ENCODE measurements at regions not wholly inside any gene's neighbourhood (a gene's known extent, or its start where the extent isn't known, plus 50 kb on each side); places are given as distances from the start of the nearest gene placed in this dataset.

DNA sequence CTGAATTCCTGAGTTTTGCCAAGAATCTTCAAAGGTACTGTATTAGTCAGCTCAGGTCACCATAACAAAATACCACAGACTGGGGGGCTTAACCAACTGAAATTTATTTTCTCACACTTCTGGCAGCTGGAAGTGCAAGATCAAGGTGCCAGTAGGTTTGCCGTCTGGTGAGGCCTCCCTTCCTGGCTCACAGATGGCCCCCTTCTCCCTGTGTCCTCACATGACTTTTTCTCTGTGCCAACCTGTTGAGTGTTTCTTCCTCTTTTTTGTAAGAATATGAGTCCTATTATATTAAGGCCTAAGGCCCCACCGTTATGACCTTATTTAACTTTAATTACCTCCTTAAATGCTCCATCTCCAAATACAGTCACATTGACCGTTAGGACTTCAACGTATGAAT, 156.1 kb upstream of the KIF2A start:
- Histone ChIP-seq H3K4me3 (no peak overlapping the region), H3K9me3 (no peaks in the 10 kb centered on the region), H3K27ac (no peak overlapping the region), H3K27me3 (no peaks in the 10 kb centered on the region), H3K36me3 (replicated peaks in 1 of 2; ENCODE audit: insufficient read depth in 1 of 2, low read depth in 2 of 2) (no peaks in the 10 kb centered on the region), H3K4me1 (peaks cover under 1% of the 10 kb centered on the region)
- DNase-seq: no peak
- intact Hi-C loops (cut with DNase I): no loop called here
- no peak for ATAC-seq
- TF ChIP-seq, protein P1, sequence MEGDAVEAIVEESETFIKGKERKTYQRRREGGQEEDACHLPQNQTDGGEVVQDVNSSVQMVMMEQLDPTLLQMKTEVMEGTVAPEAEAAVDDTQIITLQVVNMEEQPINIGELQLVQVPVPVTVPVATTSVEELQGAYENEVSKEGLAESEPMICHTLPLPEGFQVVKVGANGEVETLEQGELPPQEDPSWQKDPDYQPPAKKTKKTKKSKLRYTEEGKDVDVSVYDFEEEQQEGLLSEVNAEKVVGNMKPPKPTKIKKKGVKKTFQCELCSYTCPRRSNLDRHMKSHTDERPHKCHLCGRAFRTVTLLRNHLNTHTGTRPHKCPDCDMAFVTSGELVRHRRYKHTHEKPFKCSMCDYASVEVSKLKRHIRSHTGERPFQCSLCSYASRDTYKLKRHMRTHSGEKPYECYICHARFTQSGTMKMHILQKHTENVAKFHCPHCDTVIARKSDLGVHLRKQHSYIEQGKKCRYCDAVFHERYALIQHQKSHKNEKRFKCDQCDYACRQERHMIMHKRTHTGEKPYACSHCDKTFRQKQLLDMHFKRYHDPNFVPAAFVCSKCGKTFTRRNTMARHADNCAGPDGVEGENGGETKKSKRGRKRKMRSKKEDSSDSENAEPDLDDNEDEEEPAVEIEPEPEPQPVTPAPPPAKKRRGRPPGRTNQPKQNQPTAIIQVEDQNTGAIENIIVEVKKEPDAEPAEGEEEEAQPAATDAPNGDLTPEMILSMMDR (IDR thresholded peaks at IDR 0.05): no peak
- TF ChIP-seq POLR2A (IDR thresholded peaks at IDR 0.05): no peak
- 62 to 67% methylated on average over 4 of the region's 4 CpGs for WGBS, 2 donors

DNA sequence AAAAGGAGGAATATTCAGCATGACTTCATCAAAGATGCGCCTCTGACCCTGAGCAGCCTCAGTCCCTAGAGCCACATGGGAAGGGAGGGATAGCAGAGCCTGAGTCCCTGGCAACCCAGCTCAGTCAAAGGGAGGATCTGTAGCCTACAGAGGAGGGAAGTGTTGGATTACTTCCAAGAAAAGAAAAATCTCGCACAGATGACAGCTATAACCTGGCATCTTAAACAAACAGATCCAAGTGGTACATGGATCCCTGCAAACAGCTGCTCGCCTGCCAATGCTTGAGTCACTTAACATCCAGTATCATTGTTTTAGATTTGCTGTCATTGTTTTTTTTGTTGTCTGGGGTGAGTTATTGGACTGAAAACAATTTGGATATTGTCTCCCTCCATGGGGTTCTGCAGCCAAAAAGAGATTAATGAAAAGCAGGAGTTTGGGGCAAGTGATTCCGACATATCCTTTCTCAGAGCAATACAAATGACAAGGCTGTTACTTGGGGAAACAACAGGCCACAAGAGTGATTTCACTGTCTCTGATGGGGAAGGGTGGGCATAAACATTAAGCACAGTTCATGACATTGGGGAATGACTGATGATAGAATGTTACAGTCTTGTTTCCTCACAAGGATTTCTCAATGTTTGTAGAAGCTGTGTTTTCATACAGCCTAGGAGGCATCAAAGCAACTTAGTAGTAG, 153.5 kb upstream of the KIF2A start:
- no peaks in the 10 kb centered on the region for H3K9me3 ChIP-seq
- ATAC-seq (no peak), DNase-seq (no peak)
- no peaks in the 10 kb centered on the region for H3K4me1 ChIP-seq
- intact Hi-C loops (cut with DNase I): no loop called here
- no peak overlapping the region for H3K4me3 ChIP-seq
- no peaks in the 10 kb centered on the region for H3K36me3 ChIP-seq (replicated peaks in 1 of 2; ENCODE audit: insufficient read depth in 1 of 2, low read depth in 2 of 2)
- 53 to 59% methylated on average over 4 of the region's 4 CpGs for WGBS, 2 donors
- H3K27me3 ChIP-seq: no peaks in the 10 kb centered on the region
- TF ChIP-seq, protein P1 (IDR thresholded peaks at IDR 0.05): no peak
- no peak for TF ChIP-seq POLR2A (IDR thresholded peaks at IDR 0.05)
- H3K27ac ChIP-seq: no peak overlapping the region

DNA sequence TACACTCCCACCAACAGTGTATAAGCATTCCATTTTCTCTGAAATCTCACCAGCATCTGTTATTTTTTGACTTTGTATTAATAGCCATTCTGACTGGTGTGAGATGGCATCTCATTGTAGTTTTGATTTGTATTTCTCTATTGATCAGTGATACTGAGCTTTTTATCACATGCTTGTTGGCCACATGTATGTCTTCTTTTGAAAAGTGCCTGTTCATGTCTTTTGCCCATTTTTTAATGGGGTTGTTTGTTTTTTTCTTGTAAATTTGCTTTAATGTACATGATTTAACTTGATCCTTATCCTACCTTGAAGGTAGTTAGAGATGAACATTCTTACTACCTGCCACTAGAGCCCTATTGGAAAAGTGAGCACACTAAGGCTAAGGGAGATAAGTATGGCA, 151.2 kb upstream of the KIF2A start:
- H3K9me3 ChIP-seq: no peaks in the 10 kb centered on the region
- H3K4me1 ChIP-seq: no peaks in the 10 kb centered on the region
- H3K27ac ChIP-seq: no peak overlapping the region
- H3K27me3 ChIP-seq: no peaks in the 10 kb centered on the region
- no peak for ATAC-seq
- TF ChIP-seq, protein P1 (IDR thresholded peaks at IDR 0.05): no peak
- no peak for TF ChIP-seq POLR2A (IDR thresholded peaks at IDR 0.05)
- DNase-seq: no peak
- intact Hi-C loops (cut with DNase I): no loop called here
- no peaks in the 10 kb centered on the region for H3K36me3 ChIP-seq (replicated peaks in 1 of 2; ENCODE audit: insufficient read depth in 1 of 2, low read depth in 2 of 2)
- H3K4me3 ChIP-seq: no peak overlapping the region

DNA sequence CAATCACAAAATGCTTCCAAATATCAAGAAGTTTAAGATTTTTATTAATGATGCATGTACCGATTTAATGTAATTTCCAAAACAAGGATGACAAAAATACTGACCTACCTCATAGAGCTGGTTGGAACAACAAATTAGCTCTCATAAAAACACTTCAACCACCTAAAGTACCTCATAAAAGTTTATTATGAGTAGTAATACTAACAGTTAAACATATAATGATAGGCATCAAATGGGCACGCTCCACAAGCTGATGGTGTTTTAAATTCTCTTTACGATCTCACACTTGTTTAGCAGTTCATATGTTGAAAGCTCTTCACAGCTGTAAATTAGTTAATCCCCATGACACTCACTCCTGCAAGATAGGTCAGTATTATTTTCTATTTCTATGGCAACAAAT, 150.0 kb upstream of the KIF2A start:
- no peaks in the 10 kb centered on the region for H3K9me3 ChIP-seq
- H3K27ac ChIP-seq: no peak overlapping the region
- intact Hi-C loops (cut with DNase I): no loop called here
- TF ChIP-seq, protein P1 (IDR thresholded peaks at IDR 0.05): no peak
- TF ChIP-seq POLR2A (IDR thresholded peaks at IDR 0.05): no peak
- no peaks in the 10 kb centered on the region for H3K36me3 ChIP-seq (replicated peaks in 1 of 2; ENCODE audit: insufficient read depth in 1 of 2, low read depth in 2 of 2)
- DNase-seq (no peak), ATAC-seq (no peak)
- H3K4me1 ChIP-seq: no peaks in the 10 kb centered on the region
- 85 to 86% methylated on average over 3 of the region's 3 CpGs for WGBS, 2 donors
- H3K27me3 ChIP-seq: no peaks in the 10 kb centered on the region
- no peak overlapping the region for H3K4me3 ChIP-seq

DNA sequence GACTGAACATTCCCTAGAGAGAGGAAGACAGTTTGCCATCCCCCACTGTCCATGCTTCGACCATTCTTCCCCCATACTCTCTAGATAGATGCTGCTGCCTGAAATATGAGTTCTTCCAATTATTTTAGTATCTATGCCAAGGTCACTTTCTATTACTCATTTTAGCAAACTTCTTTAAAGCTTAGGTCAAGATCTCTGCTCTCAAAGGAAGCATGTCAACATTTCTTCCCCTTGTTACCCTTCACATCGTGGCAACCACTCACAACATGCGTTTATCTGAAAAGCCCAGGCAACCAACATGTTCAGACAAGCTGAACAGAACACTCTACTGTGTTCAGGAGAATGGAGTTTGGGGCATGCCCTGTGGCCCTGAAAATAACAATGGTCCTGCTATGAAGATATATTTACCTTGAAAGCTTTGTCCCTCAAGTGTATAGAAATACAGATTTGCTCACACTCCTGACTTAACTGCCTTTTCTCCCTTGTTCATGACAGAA, 138.4 kb upstream of the KIF2A start:
- DNase-seq (no peak), ATAC-seq (no peak)
- Histone ChIP-seq H3K9me3 (peaks cover 0 to under 1% (median 0%) of the 10 kb centered on the region in 3 donors), H3K4me3 (no peak overlapping the region), H3K4me1 (no peaks in the 10 kb centered on the region), H3K36me3 (replicated peaks in 1 of 2; ENCODE audit: insufficient read depth in 1 of 2, low read depth in 2 of 2) (no peaks in the 10 kb centered on the region), H3K27me3 (no peaks in the 10 kb centered on the region), H3K27ac (no peak overlapping the region)
- TF ChIP-seq, protein P1 (IDR thresholded peaks at IDR 0.05): no peak
- TF ChIP-seq POLR2A (IDR thresholded peaks at IDR 0.05): no peak
- WGBS, 2 donors: 58 to 59% methylated on average over 3 of the region's 3 CpGs
- intact Hi-C loops (cut with DNase I): no loop called here

All from body of pancreas (tissue), 4 donors.